HepG2 (cell line): ENCODE measurements at regions not wholly inside any gene's neighbourhood (a gene's known extent, or its start where the extent isn't known, plus 50 kb on each side); places are given as distances from the start of the nearest gene placed in this dataset.
"Not testable (repeated sequence)": the region's sequence is repeated elsewhere in the genome, so short reads cannot be mapped to it uniquely, and the experiment has no call there.

Source experiments
- CTCF ChIP-seq: sonication (generic); formaldehyde crosslinking; IDR thresholded peaks from 2 replicates; pipeline ENCODE4 v1.5.0; 2020; ENCODE audit warnings: mild to moderate bottlenecking, missing genetic modification reagents, moderate library complexity
- FOXP1 ChIP-seq, 2 experiments: fragments of 450-650 bp in 1 of 2; IDR thresholded peaks; 2 replicates each; pipeline ENCODE4 v1.6.1; 2017 to 2018; ENCODE audit warnings: antibody characterized with exemption in 1 of 2
- IRF2 ChIP-seq: IDR thresholded peaks from 2 replicates; pipeline ENCODE4 v1.6.1; 2018; ENCODE audit warnings: missing genetic modification reagents, missing compliant biosample characterization

DNA sequence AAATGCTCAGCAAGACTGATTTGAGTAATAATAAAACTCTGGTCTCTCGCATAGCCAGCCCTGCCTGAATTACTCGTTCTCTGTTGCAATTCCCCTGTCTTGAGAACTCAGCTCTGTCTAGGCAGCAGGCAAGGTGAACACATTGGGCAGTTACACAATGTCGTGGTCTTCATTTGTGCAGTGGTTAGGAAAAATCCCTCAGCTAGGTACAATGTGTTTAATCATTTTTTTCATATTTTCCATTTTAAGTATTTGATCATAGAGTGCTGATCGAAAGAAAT is 508.7 kb downstream of the RPIA start:
- TF ChIP-seq FOXP1 (IDR thresholded peaks at IDR 0.05); FOXP1 (CRISPR knock-in tag; IDR thresholded peaks at IDR 0.05); IRF2 (CRISPR knock-in tag); CTCF (CRISPR knock-in tag): not testable (repeated sequence)
